H9 (cell line): ENCODE measurements at regions not wholly inside any gene's neighbourhood (a gene's known extent, or its start where the extent isn't known, plus 50 kb on each side); places are given as distances from the start of the nearest gene placed in this dataset.

ENCODE experiments used
- DNase-seq: peaks from one replicate; pipeline ENCODE4 v3.0.0-alpha.2; 2017
- H2AFZ ChIP-seq: one replicate; pipeline ENCODE4 v1.6.1; 2013; ENCODE audit warnings: mild to moderate bottlenecking, low read length, control low read depth, moderate library complexity
- H2AK5ac ChIP-seq: 2 replicates; pipeline ENCODE4 v1.6.1; 2013; ENCODE audit warnings: low read length, control low read depth, mixed read lengths; ENCODE audit not compliant: insufficient read length
- H2BK120ac ChIP-seq: one replicate; pipeline ENCODE4 v1.6.1; 2013; ENCODE audit warnings: low read depth, mild to moderate bottlenecking, low read length, control low read depth, inconsistent platforms; ENCODE audit not compliant: poor library complexity, severe bottlenecking
- H2BK12ac ChIP-seq: 2 replicates; pipeline ENCODE4 v1.6.1; 2013; ENCODE audit warnings: low read length, control low read depth, mixed read lengths, low read depth; ENCODE audit not compliant: insufficient read length
- H2BK15ac ChIP-seq: 2 replicates; pipeline ENCODE4 v1.6.1; 2013; ENCODE audit warnings: low read depth, low read length, control low read depth
- H2BK20ac ChIP-seq: one replicate; pipeline ENCODE4 v1.6.1; 2013; ENCODE audit warnings: low read depth, mild to moderate bottlenecking, low read length, control low read depth, inconsistent platforms; ENCODE audit not compliant: poor library complexity, severe bottlenecking
- H2BK5ac ChIP-seq: 2 replicates; pipeline ENCODE4 v1.6.1; 2013; ENCODE audit warnings: low read length, control low read depth, mixed read lengths; ENCODE audit not compliant: insufficient read length
- H3K14ac ChIP-seq: 2 replicates; pipeline ENCODE4 v1.6.1; 2013; ENCODE audit warnings: low read length, control low read depth; ENCODE audit not compliant: insufficient read depth
- H3K18ac ChIP-seq: 2 replicates; pipeline ENCODE4 v1.6.1; 2013; ENCODE audit warnings: low read depth, mild to moderate bottlenecking, mixed read lengths, low read length, control low read depth; ENCODE audit not compliant: insufficient read length
- H3K23ac ChIP-seq: 2 replicates; pipeline ENCODE4 v1.6.1; 2013; ENCODE audit warnings: low read length, control low read depth, mixed read lengths, low read depth; ENCODE audit not compliant: insufficient read length
- H3K23me2 ChIP-seq: 2 replicates; pipeline ENCODE4 v1.6.1; 2013; ENCODE audit warnings: low read depth, mild to moderate bottlenecking, mixed read lengths, low read length, control low read depth; ENCODE audit not compliant: insufficient read length, poor library complexity, severe bottlenecking
- H3K27ac ChIP-seq: 2 replicates; pipeline ENCODE4 v1.5.1; 2013; ENCODE audit warnings: low read length, control low read depth, mixed read lengths, low read depth; ENCODE audit not compliant: insufficient read length
- H3K27me3 ChIP-seq: 2 replicates; pipeline ENCODE4 v1.6.1; 2013; ENCODE audit warnings: low read length, control low read depth, inconsistent platforms; ENCODE audit not compliant: insufficient read depth
- H3K4ac ChIP-seq: 2 replicates; pipeline ENCODE4 v1.6.1; 2013; ENCODE audit warnings: low read depth, mild to moderate bottlenecking, control low read depth, inconsistent platforms, low read length, moderate library complexity
- H3K4me1 ChIP-seq: 2 replicates; pipeline ENCODE4 v1.6.1; 2013; ENCODE audit warnings: low read length, control low read depth, inconsistent platforms; ENCODE audit not compliant: insufficient read depth
- H3K4me2 ChIP-seq: 2 replicates; pipeline ENCODE4 v1.6.1; 2013; ENCODE audit warnings: low read length, control low read depth, mixed read lengths; ENCODE audit not compliant: insufficient read length, insufficient read depth
- H3K56ac ChIP-seq: 2 replicates; pipeline ENCODE4 v1.6.1; 2013; ENCODE audit warnings: low read depth, mild to moderate bottlenecking, mixed read lengths, low read length, control low read depth; ENCODE audit not compliant: insufficient read length
- H3K79me1 ChIP-seq: 2 replicates; pipeline ENCODE4 v1.6.1; 2013; ENCODE audit warnings: low read depth, mild to moderate bottlenecking, moderate library complexity, low read length, control low read depth, inconsistent platforms; ENCODE audit not compliant: insufficient read depth, poor library complexity, severe bottlenecking
- H3K79me2 ChIP-seq: 2 replicates; pipeline ENCODE4 v1.6.1; 2013; ENCODE audit warnings: low read length, control low read depth, inconsistent platforms; ENCODE audit not compliant: insufficient read depth
- H3K9ac ChIP-seq: 2 replicates; pipeline ENCODE4 v1.6.1; 2013; ENCODE audit warnings: low read length, control low read depth, mixed read lengths; ENCODE audit not compliant: insufficient read length; ENCODE audit errors: extremely low read depth
- H3K9me3 ChIP-seq: one replicate; pipeline ENCODE4 v1.6.1; 2013; ENCODE audit warnings: low read depth, low read length, inconsistent platforms; ENCODE audit not compliant: control insufficient read depth
- H3T11ph ChIP-seq: one replicate; pipeline ENCODE4 v1.6.1; 2013; ENCODE audit warnings: mild to moderate bottlenecking, low read length, control low read depth, inconsistent platforms
- H4K20me1 ChIP-seq: one replicate; pipeline ENCODE4 v1.6.1; 2013; ENCODE audit not compliant: control insufficient read depth, insufficient read length, insufficient read depth
- H4K5ac ChIP-seq: 2 replicates; pipeline ENCODE4 v1.6.1; 2013; ENCODE audit warnings: low read depth, mild to moderate bottlenecking, mixed read lengths, low read length, control low read depth; ENCODE audit not compliant: insufficient read length
- H4K8ac ChIP-seq: replicated peaks from 2 replicates; pipeline ENCODE4 v1.6.1; 2013; ENCODE audit warnings: low read length, control low read depth, mixed read lengths, low read depth; ENCODE audit not compliant: insufficient read length
- H4K91ac ChIP-seq: 2 replicates; pipeline ENCODE4 v1.6.1; 2013; ENCODE audit warnings: low read depth, mild to moderate bottlenecking, moderate library complexity, mixed read lengths, low read length, control low read depth; ENCODE audit not compliant: insufficient read length
- H3K27ac Mint-ChIP-seq, 3 experiments: 2 replicates in 2 of 3; 3 replicates in 1 of 3; pipeline ENCODE4 v1.8.0; 2020 to 2021; ENCODE audit warnings: mixed read lengths in 3 of 3, mild to moderate bottlenecking in 1 of 3, moderate library complexity in 1 of 3
- H3K27me3 Mint-ChIP-seq: 2 replicates; pipeline ENCODE4 v1.8.0; 2021; ENCODE audit warnings: low read depth, mild to moderate bottlenecking, moderate library complexity, mixed read lengths
- H3K36me3 Mint-ChIP-seq, 3 experiments: 2 replicates in 2 of 3; 3 replicates in 1 of 3; pipeline ENCODE4 v1.8.0; 2020 to 2021; ENCODE audit warnings: low read depth in 3 of 3, mixed read lengths in 3 of 3; ENCODE audit not compliant: insufficient read depth in 1 of 3
- H3K4me1 Mint-ChIP-seq, 2 experiments: 2 replicates each; pipeline ENCODE4 v1.8.0; 2020; ENCODE audit warnings: mixed read lengths in 2 of 2
- H3K4me3 Mint-ChIP-seq, 2 experiments: 2 replicates in 1 of 2; 3 replicates in 1 of 2; pipeline ENCODE4 v1.8.0; 2020 to 2021; ENCODE audit warnings: mild to moderate bottlenecking in 2 of 2, mixed read lengths in 2 of 2, moderate library complexity in 1 of 2
- H3K9me3 Mint-ChIP-seq, 2 experiments: 2 replicates in 1 of 2; 3 replicates in 1 of 2; pipeline ENCODE4 v1.8.0; 2020; ENCODE audit warnings: mild to moderate bottlenecking in 2 of 2, mixed read lengths in 2 of 2, moderate library complexity in 1 of 2
- CTCF ChIP-seq: fragments of 200-600 bp; sonication (generic); conservative IDR thresholded peaks from 3 replicates; pipeline ENCODE4 v1.8.0; 2021; ENCODE audit warnings: antibody characterized with exemption, mild to moderate bottlenecking

DNA sequence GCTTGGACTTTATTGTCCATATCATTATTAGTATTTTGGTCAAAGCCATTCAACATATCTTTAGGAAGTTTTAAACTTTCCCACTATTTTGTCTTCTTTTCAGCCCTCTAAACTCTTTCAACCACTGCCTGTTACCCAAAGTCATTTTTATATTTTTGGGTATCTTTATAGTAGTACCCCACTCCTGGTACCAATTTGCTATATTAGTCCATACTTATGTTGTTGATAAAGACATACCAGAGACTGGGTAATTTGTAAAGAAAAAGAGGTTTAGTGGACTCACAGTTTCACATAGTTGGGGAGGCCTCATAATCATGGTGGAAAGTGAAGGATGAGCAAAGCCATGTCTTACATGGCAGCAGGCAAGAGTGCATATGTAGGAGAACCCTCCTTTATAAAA is 271.4 kb downstream of the KLHL4 start:
- Histone ChIP-seq H3K56ac (no peak overlapping the region), H3K4ac (no peak overlapping the region), H3K79me2 (no peaks in the 10 kb centered on the region), H3K23ac (no peak overlapping the region), H4K5ac (no peak overlapping the region), H3K9me3 (peaks cover 19% of the 10 kb centered on the region), H3K18ac (no peak overlapping the region), H3K4me2 (no peak overlapping the region), H3T11ph (no peak overlapping the region), H4K8ac (no peak overlapping the region), H3K27ac (no peak overlapping the region), H2AFZ (no peak overlapping the region), H3K4me1 (no peaks in the 10 kb centered on the region), H2BK12ac (no peak overlapping the region), H3K9ac (no peak overlapping the region), H2BK20ac (no peak overlapping the region), H3K79me1 (no peaks in the 10 kb centered on the region), H2BK5ac (no peak overlapping the region), H3K23me2 (no peaks in the 10 kb centered on the region), H2BK120ac (no peak overlapping the region), H3K27me3 (no peaks in the 10 kb centered on the region), H4K91ac (no peak overlapping the region), H2BK15ac (no peak overlapping the region), H3K14ac (no peak overlapping the region), H2AK5ac (no peak overlapping the region), H4K20me1 (no peaks in the 10 kb centered on the region)
- peaks cover 10 to 38% (median 32%) of the 10 kb centered on the region in 3 experiments for H3K36me3 Mint-ChIP-seq
- peaks cover 36 to 41% of the 10 kb centered on the region in 2 experiments for H3K9me3 Mint-ChIP-seq
- no peak for TF ChIP-seq CTCF
- H3K4me3 Mint-ChIP-seq: no peak overlapping the region
- H3K4me1 Mint-ChIP-seq: no peaks in the 10 kb centered on the region
- DNase-seq: no peak
- H3K27me3 Mint-ChIP-seq: no peaks in the 10 kb centered on the region
- no peak overlapping the region for H3K27ac Mint-ChIP-seq
